ENCODE measurements at regions not wholly inside any gene's neighbourhood (a gene's known extent, or its start where the extent isn't known, plus 50 kb on each side); places are given as distances from the start of the nearest gene placed in this dataset.

DNA sequence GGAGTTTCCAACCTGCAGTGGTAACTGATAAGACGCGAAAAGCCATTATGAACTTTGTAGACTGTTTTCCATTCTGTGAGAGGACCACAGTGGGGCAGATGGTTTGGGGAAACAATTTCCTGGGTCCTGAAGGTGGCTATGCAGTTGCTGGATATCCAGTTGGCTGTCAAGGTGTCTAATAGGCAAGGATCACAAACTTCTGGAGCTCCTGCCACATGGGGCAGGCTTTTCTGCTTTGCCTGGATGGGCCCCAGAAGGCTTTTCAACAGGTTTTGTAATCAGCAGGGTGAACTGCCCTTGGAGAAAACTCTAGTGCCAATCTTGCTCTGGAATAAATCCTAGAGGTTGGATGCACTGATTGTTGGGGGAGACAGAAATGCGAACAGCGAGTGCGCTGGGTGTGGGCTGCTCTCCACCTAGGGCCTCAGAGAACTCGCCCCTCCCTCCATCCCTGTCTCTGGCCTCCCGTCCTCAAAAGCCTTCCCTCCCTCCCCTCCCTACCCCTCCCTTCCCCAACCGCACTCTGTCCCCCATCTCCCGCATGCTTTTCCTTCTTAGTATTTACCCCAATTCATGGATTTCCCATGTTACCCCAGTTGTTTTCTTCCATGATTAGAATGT, 210.3 kb upstream of the USP24 start:
- no peak for DNase-seq
- Histone ChIP-seq H3K4me3 (no peak overlapping the region), H3K27me3 (no peaks in the 10 kb centered on the region), H3K4me1 (peaks cover 0 to 36% (median 22%) of the 10 kb centered on the region in 3 donors), H3K9me3 (peaks cover 0 to 6% (median 0%) of the 10 kb centered on the region in 3 donors), H3K36me3 (no peaks in the 10 kb centered on the region), H3K27ac (no peak overlapping the region)
- intact Hi-C loops (cut with DNase I): no loop called here
- WGBS, 2 donors: 90 to 94% methylated on average over 8 to 9 of the region's 9 CpGs
- TF ChIP-seq POLR2A (IDR thresholded peaks at IDR 0.05): no peak
- TF ChIP-seq, protein P1, sequence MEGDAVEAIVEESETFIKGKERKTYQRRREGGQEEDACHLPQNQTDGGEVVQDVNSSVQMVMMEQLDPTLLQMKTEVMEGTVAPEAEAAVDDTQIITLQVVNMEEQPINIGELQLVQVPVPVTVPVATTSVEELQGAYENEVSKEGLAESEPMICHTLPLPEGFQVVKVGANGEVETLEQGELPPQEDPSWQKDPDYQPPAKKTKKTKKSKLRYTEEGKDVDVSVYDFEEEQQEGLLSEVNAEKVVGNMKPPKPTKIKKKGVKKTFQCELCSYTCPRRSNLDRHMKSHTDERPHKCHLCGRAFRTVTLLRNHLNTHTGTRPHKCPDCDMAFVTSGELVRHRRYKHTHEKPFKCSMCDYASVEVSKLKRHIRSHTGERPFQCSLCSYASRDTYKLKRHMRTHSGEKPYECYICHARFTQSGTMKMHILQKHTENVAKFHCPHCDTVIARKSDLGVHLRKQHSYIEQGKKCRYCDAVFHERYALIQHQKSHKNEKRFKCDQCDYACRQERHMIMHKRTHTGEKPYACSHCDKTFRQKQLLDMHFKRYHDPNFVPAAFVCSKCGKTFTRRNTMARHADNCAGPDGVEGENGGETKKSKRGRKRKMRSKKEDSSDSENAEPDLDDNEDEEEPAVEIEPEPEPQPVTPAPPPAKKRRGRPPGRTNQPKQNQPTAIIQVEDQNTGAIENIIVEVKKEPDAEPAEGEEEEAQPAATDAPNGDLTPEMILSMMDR (IDR thresholded peaks at IDR 0.05): no peak

DNA sequence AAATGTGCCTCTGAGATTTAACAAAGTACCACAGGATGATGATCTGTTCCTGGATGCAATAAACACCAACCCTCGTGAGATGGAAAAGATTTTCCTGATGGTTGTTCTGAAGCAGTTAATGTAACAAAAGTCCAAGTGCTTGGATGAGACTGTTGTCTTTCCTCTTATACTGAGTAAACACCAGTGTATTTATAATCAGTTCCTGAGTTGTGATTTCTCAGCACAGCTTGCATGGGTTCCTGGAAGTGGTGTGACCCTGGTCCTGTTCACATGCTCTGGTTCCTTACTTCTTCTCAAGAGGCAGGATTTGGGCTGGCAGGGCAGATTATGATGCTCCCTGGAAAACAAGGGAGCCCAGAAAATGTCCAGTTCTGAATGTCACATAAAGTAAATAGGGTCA, 208.2 kb upstream of the USP24 start:
- no peak for DNase-seq
- no peak for TF ChIP-seq POLR2A (IDR thresholded peaks at IDR 0.05)
- TF ChIP-seq, protein P1 (IDR thresholded peaks at IDR 0.05): no peak
- H3K4me1 ChIP-seq: peaks cover 0 to 21% (median 9%) of the 10 kb centered on the region in 3 donors
- intact Hi-C loops (cut with DNase I): no loop called here
- no peaks in the 10 kb centered on the region for H3K27me3 ChIP-seq
- H3K4me3 ChIP-seq: no peak overlapping the region
- no peak overlapping the region for H3K27ac ChIP-seq
- WGBS, 2 donors: 50 to 76% methylated on average over 1 of the region's 1 CpG
- H3K36me3 ChIP-seq: no peaks in the 10 kb centered on the region
- peaks cover 0 to 6% (median 0%) of the 10 kb centered on the region in 3 donors for H3K9me3 ChIP-seq

DNA sequence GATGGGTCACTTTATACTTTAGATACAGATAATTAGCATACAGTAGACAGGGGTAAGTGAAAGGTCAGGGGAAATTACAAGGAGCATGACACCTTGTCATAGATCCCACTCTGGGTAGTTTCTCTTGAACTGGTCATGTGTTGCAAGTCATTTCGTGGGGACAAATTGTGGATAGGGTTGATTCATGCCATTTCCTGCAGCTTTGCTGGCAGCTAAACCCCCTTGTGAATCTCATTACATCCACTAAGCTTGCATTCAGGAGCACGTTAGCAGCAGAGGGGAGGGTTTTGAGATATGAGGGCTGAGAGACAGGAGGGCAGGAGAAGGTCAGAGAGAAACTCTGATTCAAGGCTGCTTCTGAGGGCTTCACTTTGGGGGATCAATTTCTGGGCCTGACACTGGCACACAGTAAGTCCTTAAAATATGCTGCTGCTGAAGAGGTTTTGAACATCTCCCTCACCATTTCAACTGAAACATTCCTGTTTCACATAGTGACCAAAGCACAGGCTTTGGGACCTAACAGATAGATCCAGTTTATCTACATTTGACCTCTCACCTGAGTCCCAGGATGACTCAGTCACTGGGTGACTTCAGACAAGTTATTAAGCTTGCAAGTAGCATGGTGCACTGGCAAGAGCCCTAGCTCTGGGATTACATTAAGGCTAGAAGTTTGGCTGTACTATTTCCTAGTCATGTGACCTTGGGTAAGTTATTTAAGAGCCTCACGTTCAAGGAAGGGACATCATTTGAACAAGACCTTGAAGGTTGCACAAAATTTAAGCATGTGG, 206.0 kb upstream of the USP24 start:
- no peak for DNase-seq
- Histone ChIP-seq H3K36me3 (no peaks in the 10 kb centered on the region), H3K4me3 (no peak overlapping the region), H3K27ac (no peak overlapping the region), H3K27me3 (no peaks in the 10 kb centered on the region), H3K4me1 (peaks cover 0 to under 1% (median 0%) of the 10 kb centered on the region in 3 donors), H3K9me3 (peaks cover 0 to 6% (median 0%) of the 10 kb centered on the region in 3 donors)
- no peak for TF ChIP-seq POLR2A (IDR thresholded peaks at IDR 0.05)
- TF ChIP-seq, protein P1 (IDR thresholded peaks at IDR 0.05): no peak
- 35 to 49% methylated on average over 2 to 3 of the region's 3 CpGs for WGBS, 2 donors
- intact Hi-C loops (cut with DNase I): no loop called here

DNA sequence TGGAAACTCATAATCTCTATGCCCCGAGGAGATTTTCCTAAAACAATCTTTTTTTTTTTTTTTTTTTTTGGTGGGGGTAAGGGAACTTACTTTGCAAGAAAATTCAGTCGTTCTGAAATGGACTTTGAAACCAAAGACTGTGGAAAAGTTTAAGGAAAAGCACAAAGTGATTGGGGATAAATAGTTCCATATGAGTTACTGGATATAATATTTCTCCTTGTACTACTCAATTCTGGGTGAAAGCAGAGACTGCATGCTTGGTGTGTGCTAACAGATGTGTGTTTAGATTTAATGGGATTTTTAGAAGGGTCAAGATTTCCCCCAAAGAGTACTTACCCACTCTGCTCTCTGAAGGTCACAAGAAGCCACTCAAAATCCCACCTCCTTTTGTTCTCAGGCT, 204.9 kb upstream of the USP24 start:
- no peak for TF ChIP-seq POLR2A (IDR thresholded peaks at IDR 0.05)
- TF ChIP-seq, protein P1 (IDR thresholded peaks at IDR 0.05): no peak
- intact Hi-C loops (cut with DNase I): no loop called here
- peaks cover 0 to 6% (median 0%) of the 10 kb centered on the region in 3 donors for H3K9me3 ChIP-seq
- DNase-seq: no peak
- H3K27me3 ChIP-seq: no peaks in the 10 kb centered on the region
- no peaks in the 10 kb centered on the region for H3K4me1 ChIP-seq
- H3K4me3 ChIP-seq: no peak overlapping the region
- no peak overlapping the region for H3K27ac ChIP-seq
- no peaks in the 10 kb centered on the region for H3K36me3 ChIP-seq
- WGBS, 2 donors: 53 to 56% methylated on average over 2 of the region's 2 CpGs
